ENCODE measurements at regions not wholly inside any gene's neighbourhood (a gene's known extent, or its start where the extent isn't known, plus 50 kb on each side); places are given as distances from the start of the nearest gene placed in this dataset.

DNA sequence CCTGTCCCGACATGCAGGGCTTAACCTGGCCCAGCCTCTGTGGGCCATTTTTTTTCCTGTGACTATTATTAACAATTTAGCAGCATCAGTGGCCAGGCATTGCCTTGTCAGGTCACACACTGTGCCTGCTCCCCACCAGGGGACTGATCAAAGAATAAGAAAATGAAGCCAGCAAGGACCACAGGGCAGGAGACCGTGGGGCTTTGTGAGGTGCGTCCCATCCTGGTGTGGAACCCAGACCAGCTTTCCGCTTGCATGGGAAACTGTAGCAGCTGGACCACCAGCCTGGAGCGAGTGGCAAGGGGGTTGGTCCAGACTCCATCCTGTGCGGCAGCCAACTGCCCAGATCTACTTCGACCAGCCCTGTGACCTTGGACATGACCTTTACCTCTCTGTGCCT is 218.3 kb downstream of the ANKRD60 start:
- no peak for TF ChIP-seq CTCF (IDR thresholded peaks at IDR 0.05; ENCODE audit: low read depth, low read length, missing control alignments)
- no peak for DNase-seq (ENCODE audit: extremely low read depth, low read depth)
- no peak overlapping the region for H3K4me3 ChIP-seq (replicated peaks; ENCODE audit: low read depth, low read length)

DNA sequence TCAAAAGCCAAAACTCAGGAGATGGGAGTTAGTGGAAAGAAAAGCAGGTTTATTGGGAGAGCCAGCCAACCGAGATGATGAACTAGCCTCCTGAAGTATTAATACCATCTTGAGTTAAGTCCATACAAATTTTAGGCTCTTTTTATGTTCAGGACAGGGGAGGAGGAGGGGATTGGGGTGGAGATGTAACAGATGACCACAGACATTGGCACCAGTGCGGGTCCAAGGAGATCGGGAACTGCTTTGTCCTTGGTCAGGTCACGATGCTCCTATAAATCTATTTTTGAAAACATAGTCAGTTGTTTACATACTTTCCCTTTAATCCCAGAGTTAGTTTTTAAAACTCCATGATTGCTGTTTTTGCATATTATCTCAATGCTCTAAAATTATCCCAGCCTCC is 219.6 kb downstream of the ANKRD60 start:
- TF ChIP-seq CTCF (IDR thresholded peaks at IDR 0.05; ENCODE audit: low read depth, low read length, missing control alignments): no peak
- H3K4me3 ChIP-seq (replicated peaks; ENCODE audit: low read depth, low read length): no peak overlapping the region
- DNase-seq (ENCODE audit: extremely low read depth, low read depth): no peak

DNA sequence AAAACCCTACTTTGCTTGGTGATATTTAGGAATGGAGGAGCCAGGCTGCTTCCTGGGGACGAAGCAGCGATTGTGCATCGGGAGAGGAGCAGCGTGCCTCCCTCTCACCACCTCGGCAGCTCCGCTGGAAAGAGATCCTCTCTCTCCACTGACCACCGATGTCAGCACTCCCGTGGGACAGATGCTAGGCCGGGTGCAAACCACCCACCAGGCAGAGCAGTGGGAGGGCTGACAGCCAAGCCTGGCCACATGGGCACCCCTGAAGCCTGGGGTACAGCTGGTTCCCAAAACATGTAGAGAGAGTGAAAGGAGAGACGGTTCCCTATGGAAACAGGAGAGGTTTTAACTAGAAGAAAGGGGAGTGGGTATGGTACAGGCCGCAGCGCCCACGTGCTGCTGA is 220.0 kb downstream of the ANKRD60 start:
- DNase-seq (ENCODE audit: extremely low read depth, low read depth): no peak
- no peak overlapping the region for H3K4me3 ChIP-seq (replicated peaks; ENCODE audit: low read depth, low read length)
- no peak for TF ChIP-seq CTCF (IDR thresholded peaks at IDR 0.05; ENCODE audit: low read depth, low read length, missing control alignments)

DNA sequence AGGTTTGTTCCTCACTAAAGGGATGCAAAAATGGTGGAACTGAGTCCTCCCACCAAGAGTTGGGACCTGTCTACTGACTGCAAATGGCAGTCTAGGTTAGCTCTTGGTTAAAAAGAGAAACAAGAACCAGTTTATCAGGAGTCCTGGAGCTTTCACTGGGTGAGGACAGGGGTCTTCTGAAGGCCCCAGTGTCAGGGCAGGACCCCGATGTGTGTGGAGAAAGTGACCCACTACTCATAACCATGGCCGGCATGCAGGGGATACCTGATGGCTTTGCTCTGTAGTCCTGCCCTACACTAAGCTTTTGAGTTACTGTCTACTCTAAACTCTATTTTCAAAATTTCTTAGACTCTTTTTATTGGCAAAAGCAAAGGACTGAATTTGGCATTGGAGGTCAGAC is 220.5 kb downstream of the ANKRD60 start:
- H3K4me3 ChIP-seq (replicated peaks; ENCODE audit: low read depth, low read length): no peak overlapping the region
- TF ChIP-seq CTCF (IDR thresholded peaks at IDR 0.05; ENCODE audit: low read depth, low read length, missing control alignments): no peak
- no peak for DNase-seq (ENCODE audit: extremely low read depth, low read depth)

- TF ChIP-seq CTCF (IDR thresholded peaks at IDR 0.05; ENCODE audit: low read depth, low read length, missing control alignments): no peak
- no peak overlapping the region for H3K4me3 ChIP-seq (replicated peaks; ENCODE audit: low read depth, low read length)
- no peak for DNase-seq (ENCODE audit: extremely low read depth, low read depth)
Observed at GRCh38 chr20:58006346-58007316, 221.8 kb downstream of the ANKRD60 start.

DNA sequence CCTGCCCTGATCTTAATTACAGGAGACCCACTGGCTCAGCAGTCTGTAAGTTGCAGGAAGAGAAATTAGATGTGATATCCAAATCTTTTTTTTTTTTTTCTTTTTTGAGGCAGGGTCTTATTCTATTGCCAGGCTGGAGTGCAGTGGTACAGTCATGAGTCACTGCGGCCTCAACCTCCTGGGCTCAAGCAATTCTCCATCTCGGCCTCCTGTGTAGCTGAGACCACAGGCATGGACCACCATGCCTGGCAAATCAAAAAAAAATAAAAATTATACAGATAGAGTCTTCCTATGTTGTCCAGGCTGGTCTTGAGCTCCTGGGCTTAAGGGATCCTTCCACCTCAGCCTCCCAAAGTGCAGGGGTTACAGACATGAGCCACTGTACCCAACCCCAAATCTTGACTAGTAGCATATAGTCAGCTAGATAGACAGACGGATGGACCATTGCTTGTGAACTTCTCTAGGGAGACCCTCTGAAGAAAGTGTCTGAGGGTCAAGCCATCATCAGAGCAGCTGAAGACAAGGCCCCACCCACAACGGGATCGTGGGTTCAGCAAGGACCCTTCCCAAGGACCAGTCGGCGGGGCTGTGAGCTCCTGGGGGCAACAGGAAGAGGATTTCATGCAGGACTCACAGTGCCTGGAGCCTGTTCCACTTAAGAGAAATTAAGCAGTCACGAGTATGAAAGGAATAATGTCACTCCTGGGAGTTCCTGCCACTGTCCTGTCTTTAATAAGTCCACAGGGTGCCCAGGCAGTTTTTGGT is 222.7 kb downstream of the ANKRD60 start:
- H3K4me3 ChIP-seq (replicated peaks; ENCODE audit: low read depth, low read length): no peak overlapping the region
- no peak for DNase-seq (ENCODE audit: extremely low read depth, low read depth)
- TF ChIP-seq CTCF (IDR thresholded peaks at IDR 0.05; ENCODE audit: low read depth, low read length, missing control alignments): no peak

All from HFF-Myc (cell line).